CD4-positive, alpha-beta T cell treated with Interleukin-2 at 100 ng/mL for 4 hours (primary cell): ENCODE measurements at regions not wholly inside any gene's neighbourhood (a gene's known extent, or its start where the extent isn't known, plus 50 kb on each side); places are given as distances from the start of the nearest gene placed in this dataset.
"Not testable (repeated sequence)": the region's sequence is repeated elsewhere in the genome, so short reads cannot be mapped to it uniquely, and the experiment has no call there.

Experiments
- DNase-seq: peaks from one replicate; pipeline ENCODE4 v3.0.0-alpha.2; 2020; ENCODE audit warnings: low spot score

DNA sequence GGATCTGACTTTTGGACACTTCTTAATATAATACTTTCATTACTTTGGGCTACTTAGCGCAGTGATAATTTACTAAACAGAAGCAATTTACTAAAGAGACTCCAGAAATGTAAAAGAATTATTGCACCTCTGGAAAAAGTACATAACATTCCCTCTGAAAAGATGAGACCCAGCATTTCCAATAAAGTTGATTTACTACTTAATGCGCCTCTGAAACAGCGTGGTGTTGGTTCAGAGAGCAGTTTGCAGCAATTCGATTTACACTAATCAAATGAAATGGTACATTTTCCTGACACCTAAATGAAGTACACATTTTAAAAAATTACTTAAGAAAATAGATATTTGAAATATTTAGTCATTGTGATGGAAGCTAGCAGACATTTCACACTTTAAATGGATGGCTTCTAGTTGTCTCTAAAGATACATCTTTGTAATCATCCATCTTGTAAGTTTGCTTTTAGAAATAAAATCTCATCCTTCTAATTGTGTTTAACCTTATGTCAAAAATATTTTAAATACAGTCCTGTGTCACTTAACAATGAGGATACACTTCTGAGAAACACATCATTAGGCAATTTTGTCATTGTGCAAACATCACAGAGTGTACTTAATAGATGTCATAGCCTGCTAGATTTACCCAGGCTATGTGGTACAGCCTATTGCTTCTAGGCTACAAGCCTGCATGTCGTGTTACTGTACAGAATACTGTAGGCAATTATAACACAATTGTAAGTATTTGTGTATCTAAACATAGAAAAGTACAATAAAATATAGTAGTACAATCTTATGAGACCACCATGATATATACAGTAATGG, 284.6 kb upstream of the UBE2E3 start:
- DNase-seq = no peak

DNA sequence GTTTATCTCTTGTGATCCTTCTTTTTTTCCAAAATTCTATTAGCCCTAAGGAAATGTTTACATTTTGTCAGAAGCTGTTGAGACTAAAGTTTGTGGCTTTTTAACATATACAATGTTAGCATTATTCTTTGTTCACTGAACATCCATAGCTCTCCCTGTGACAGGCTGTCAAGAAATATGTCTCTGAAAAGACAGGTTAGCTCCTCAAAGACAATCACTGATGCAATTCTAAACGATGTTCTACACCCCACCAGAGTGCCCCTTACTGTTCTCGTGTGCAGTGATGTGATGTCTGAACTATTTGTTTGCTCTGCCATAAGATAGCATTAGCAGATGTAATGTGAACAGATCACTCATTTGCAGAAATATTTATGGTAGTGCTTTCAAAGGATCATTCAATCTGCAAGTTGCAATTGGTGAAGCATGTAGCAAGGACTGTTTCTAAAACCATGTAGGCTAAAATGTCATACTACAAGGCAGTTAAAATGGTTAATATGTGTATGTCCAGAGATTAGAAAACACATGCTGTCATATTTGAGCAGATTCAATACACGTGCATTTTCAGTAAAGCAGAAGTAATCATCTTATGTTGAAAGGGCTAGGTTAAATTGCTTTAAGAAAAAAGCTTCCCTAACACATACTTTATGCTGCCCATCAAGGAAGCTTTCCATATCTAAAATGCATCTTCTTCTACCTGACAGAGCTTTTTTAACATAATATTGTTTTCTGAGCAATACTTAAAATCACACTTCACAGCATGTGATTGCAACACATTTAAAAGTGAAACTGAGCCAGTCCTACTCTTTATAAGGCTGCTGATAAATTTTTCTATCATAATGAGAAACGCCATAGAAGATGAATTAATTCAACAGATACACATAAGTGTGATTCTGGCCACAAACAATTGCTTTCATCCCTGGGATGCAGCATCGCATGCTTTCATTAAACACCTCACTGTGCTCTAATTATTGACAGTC, 285.7 kb upstream of the UBE2E3 start:
- DNase-seq = no peak

DNA sequence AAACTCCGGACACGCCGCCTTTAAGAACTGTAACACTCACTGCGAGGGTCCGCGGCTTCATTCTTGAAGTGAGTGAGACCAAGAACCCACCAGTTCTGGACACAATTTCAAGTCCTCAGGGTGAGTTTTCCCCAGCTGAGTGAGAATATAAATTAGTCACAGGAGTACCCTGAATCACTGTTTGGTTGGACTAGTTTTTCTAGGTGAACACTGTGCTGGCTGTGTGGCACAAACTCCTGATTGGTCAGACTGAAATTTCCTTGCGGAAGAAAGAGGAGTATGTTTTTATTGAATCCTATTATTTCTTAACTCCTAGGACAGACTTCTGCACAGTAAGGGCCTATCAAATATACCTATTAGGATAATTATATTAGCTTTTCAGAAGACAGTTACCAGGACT, 288.1 kb upstream of the UBE2E3 start:
- no peak for DNase-seq

DNA sequence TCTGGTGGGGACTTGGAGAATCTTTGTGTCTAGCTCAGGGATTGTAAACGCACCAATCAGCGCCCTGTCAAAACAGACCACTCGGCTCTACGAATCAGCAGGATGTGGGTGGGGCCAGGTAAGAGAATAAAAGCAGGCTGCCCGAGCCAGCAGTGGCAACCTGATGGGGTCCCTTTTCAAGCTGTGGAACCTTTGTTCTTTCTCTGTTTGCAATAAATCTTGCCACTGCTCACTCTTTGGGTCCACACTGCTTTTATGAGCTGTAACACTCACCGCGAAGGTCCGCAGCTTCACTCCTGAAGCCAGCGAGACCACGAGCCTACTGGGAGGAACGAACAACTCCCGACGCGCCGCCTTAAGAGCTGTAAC, 288.6 kb upstream of the UBE2E3 start:
- not testable (repeated sequence) for DNase-seq

DNA sequence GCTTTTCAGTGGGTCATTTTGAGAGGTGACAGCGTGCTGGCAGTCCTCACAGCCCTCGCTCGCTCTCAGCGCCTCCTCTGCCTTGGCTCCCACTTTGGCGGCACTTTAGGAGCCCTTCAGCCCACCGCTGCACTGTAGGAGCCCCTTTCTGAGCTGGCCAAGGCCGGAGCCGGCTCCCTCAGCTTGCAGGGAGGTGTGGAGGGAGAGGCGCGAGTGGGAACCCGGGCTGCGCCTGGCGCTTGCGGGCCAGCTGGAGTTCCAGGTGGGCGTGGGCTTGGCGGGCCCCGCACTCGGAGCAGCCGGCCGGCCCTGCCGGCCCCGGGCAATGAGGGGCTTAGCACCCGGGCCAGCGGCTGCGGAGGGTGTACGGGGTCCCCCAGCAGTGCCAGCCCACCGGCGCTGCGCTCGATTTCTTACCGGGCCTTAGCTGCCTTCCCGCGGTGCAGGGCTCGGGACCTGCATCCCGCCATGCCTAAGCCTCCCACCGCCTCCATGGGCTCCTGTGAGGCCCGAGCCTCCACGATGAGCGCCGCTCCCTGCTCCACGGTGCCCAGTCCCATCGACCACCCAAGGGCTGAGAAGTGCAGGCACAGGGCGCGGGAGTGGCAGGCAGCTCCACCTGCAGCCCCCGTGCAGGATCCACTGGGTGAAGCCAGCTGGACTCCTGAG, 289.1 kb upstream of the UBE2E3 start:
- DNase-seq = not testable (repeated sequence)

DNA sequence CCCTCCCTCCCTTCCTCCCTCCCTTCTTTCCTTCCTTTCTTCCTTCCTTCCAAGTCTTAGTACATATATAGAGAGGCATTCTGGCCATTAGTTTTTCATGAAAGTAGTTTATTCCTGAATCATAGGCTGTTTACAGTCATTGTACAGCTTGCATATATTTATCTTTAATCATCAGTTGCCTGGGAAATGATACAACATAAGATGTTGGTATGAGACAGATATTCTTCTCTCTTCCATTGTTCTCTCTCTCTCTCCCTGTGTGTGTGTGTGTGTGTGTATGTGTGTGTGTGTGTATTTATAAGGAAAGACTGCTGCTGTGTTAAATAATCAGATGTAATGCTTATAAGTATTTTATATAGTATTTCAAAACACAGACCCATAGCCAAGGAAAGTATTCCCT, 289.8 kb upstream of the UBE2E3 start:
- no peak for DNase-seq

DNA sequence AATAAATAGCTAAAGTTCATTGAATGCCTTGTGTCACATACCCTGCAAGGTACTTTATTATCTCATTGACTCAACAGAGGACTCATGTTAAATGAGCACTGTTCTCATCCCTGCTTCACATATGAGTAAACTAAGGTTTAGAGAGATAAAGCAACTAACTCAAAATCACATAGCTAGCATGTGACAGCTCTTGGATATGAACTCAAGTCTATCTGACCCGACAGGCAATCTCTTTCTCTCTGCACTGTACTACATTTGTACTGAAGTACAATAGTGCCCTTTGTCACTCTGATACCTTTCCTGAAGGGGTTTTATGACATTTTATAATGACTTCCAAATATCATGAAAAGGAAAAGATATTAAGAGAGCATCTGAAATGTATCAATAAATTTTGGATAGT, 297.5 kb upstream of the UBE2E3 start:
- no peak for DNase-seq

- DNase-seq = no peak
These were observed 300.7 kb upstream of the UBE2E3 start for GRCh38 chr2:180679693-180680092.

DNA sequence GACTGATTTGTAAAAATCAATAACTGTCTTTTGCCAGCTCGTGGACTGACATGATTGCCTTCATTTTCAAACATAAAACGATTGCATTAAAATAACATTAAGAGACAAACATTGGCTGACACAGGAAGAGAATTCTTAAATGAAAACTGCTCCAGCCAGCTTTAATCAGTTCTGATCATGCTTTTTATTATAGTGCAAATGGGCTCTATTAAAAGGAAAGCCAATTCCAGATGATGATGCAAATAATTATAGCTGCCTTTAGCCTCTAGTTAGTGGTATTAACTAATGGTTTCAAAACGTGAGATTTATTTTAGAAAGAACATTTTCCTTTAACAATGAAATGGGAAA, 301.8 kb upstream of the UBE2E3 start:
- no peak for DNase-seq

GRCh38 chr2:180677930-180678624, 302.3 kb upstream of the UBE2E3 start:
- no peak for DNase-seq

- DNase-seq = no peak
These were observed 303.2 kb upstream of the UBE2E3 start for GRCh38 chr2:180677200-180677599.

DNA sequence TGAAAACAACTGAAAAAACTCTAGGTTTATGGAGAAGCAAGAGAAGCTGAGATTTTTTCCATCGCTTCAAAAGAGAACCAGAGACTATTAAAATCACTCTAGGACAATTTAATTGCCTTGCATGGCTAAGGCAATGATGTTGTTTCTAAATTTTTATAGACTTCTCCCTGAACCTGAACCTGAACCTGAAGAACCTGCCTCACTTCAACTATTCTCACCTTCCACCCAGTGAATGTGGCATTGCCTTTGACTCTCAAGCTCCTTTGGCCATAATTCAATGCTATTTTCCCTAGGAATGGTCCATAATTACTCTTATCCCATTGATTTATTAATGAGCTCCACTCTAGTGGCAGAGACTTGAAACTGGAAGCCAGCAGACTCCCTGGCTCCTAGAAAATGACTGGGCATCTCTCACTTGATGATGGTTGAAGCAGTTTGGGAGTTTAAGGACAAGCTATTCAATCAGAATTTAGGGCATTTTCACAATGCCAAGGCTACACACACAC, 303.8 kb upstream of the UBE2E3 start:
- DNase-seq = no peak

- no peak for DNase-seq
These were observed 305.2 kb upstream of the UBE2E3 start for GRCh38 chr2:180675170-180675569.

- DNase-seq = no peak
These were observed 308.0 kb upstream of the UBE2E3 start for GRCh38 chr2:180672377-180672776.

DNA sequence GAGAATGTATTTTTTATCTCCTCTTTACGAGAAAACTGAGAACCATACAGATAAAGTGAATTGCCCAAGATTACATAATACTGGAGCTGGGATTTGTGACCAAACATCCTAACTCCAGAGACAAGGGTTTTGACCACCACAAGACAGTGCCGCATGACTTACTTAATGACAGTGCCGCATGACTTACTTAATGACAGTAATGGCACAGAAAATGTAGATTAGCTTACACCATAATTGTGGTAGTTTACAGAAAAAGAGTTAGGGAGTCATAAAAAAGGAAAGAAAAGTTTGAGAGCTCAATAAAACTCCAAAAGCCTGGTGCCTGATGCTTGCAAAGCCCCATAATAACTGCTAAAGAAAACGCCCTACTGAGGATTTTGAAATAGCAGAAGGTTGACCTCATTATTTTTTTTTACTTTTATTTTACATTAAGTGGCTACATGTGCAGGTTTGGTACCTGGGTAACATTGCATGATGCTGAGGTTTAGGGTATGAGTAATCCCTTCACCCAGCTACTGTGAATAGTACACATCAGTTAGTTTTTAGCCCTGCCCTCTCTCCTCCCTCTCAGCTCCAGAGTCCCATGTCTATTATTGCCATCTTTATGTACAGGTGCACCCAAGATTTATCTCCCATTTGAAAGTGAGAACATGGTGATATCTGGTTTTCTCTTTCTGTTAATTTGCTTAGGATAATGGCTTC, 310.0 kb upstream of the UBE2E3 start:
- no peak for DNase-seq

DNA sequence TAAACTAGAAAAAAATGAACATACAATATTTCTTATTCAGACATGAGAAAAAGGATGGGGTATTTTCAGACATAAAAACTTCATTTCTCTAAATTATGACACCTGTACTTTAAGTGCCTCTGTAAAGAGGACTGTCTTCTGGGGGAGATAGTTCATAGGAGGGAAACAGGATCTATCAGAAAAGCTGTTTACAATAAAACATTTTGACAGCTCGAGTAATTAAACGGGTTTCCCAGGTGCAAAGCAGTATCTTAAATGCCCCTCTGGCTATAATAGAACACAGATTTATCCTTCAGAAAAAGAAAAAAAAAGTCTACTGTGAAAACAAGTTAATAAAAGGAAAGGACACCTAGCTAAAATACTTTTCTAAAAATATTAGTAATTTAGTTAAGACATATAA, 311.4 kb upstream of the UBE2E3 start:
- DNase-seq = no peak

DNA sequence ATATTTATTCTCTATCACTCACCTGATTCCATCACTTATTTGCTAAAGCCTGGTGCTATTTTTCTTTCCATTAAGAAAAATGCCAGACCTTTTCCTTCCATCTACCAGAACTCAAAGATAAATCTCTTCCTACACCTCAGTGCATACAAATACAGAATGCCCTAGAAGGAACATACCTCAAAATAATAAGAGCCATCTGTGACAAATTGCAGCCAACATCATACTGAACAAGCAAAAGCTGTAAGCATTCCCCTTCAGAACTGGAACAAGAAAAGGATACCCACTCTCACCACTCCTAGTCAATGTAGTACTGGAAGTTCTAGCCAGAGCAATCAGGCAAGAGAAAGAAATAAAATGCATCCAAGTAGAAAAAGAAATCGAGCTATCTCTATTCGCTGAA, 315.9 kb upstream of the UBE2E3 start:
- DNase-seq = no peak

GRCh38 chr2:180662941-180663471, 317.4 kb upstream of the UBE2E3 start:
- no peak for DNase-seq

GRCh38 chr2:180662521-180662920, 317.9 kb upstream of the UBE2E3 start:
- no peak for DNase-seq

DNA sequence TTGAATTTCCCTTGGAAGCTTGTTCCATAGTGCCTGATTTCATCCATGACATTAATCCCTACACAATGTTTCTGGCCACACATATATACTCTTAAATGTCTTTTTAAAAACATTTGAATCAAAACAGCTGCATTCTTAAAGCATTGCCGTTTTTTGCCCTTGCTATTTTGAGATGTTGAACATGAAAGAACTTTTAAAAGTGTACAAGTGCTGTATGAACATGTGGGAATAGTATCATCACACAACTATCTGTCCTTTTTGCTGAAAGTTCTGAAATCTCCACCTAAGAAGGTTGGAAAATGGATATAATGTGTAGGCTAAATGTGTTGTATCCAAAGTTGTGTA, 318.7 kb upstream of the UBE2E3 start:
- DNase-seq = no peak
